ENCODE measurements at regions not wholly inside any gene's neighbourhood (a gene's known extent, or its start where the extent isn't known, plus 50 kb on each side); places are given as distances from the start of the nearest gene placed in this dataset.

DNA sequence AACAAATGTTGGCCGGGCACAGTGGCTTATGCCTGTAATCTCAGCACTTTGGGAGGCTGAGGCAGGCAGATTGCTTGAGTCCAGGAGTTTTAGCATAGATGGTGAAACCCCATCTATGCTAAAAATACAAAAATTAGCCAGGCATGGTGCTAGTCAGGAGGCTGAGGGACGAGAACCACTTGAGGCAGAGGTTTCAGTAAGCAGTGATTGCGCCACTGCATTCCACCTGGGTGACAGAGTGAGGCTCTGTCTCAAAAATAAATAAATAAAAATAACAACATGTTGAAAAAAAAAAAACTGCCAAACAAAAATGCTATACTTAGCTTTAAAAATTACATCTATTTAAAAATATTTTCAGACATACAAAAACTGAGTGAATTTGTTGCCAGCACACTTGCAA, 374.2 kb upstream of the SMIM31 start:
- Histone ChIP-seq H3K23ac (ENCODE audit: low read length) (no peak overlapping the region), H4K8ac (ENCODE audit: low read depth, low read length) (no peak overlapping the region), H3K27me3 (ENCODE audit: insufficient read depth, low read length, poor library complexity) (peaks cover 7% of the 10 kb centered on the region), H3K56ac (ENCODE audit: low read length) (no peak overlapping the region), H3K79me2 (ENCODE audit: control insufficient read depth, insufficient read depth, low read length) (no peaks in the 10 kb centered on the region), H3K79me1 (ENCODE audit: low read length) (no peaks in the 10 kb centered on the region), H3K4me2 (ENCODE audit: low read length) (no peak overlapping the region), H2BK5ac (ENCODE audit: low read length) (no peak overlapping the region), H3K27ac (ENCODE audit: low read depth, low read length) (no peak overlapping the region), H3K36me3 (ENCODE audit: control insufficient read depth, insufficient read depth, low read length) (no peaks in the 10 kb centered on the region), H2BK120ac (ENCODE audit: low read depth, low read length) (no peak overlapping the region), H4K5ac (ENCODE audit: low read length) (no peak overlapping the region), H3K4ac (ENCODE audit: low read depth, low read length) (no peak overlapping the region), H2AK5ac (ENCODE audit: low read length) (no peak overlapping the region), H3K18ac (ENCODE audit: low read length) (no peak overlapping the region), H3K9ac (ENCODE audit: low read length) (no peak overlapping the region), H3K4me1 (ENCODE audit: control insufficient read depth, low read depth, low read length) (no peaks in the 10 kb centered on the region), H3K4me3 (ENCODE audit: low read length) (no peak overlapping the region), H2BK15ac (replicated peaks; ENCODE audit: low read depth) (no peak overlapping the region)
- DNase-seq = peak; percentile 6
- WGBS (ENCODE audit: extremely low coverage, insufficient coverage, low lambda C conversion rate) = no CpG with 5 or more reads among the region's 3 CpGs

GRCh38 chr4:164381859-164382258, 372.1 kb upstream of the SMIM31 start:
- Histone ChIP-seq H3K9ac (ENCODE audit: low read length) (no peak overlapping the region), H3K4me1 (ENCODE audit: control insufficient read depth, low read depth, low read length) (no peaks in the 10 kb centered on the region), H3K23ac (ENCODE audit: low read length) (no peak overlapping the region), H3K79me1 (ENCODE audit: low read length) (no peaks in the 10 kb centered on the region), H3K4me3 (ENCODE audit: low read length) (no peak overlapping the region), H2AK5ac (ENCODE audit: low read length) (no peak overlapping the region), H3K79me2 (ENCODE audit: control insufficient read depth, insufficient read depth, low read length) (no peaks in the 10 kb centered on the region), H4K5ac (ENCODE audit: low read length) (no peak overlapping the region), H2BK120ac (ENCODE audit: low read depth, low read length) (no peak overlapping the region), H2BK5ac (ENCODE audit: low read length) (no peak overlapping the region), H3K56ac (ENCODE audit: low read length) (no peak overlapping the region), H3K18ac (ENCODE audit: low read length) (no peak overlapping the region), H3K27ac (ENCODE audit: low read depth, low read length) (no peak overlapping the region), H4K8ac (ENCODE audit: low read depth, low read length) (no peak overlapping the region), H3K4ac (ENCODE audit: low read depth, low read length) (no peak overlapping the region), H3K36me3 (ENCODE audit: control insufficient read depth, insufficient read depth, low read length) (no peaks in the 10 kb centered on the region), H2BK15ac (replicated peaks; ENCODE audit: low read depth) (no peak overlapping the region), H3K27me3 (ENCODE audit: insufficient read depth, low read length, poor library complexity) (peaks cover 7% of the 10 kb centered on the region), H3K4me2 (ENCODE audit: low read length) (no peak overlapping the region)
- DNase-seq = no peak
- no CpG with 5 or more reads among the region's 3 CpGs for WGBS (ENCODE audit: extremely low coverage, insufficient coverage, low lambda C conversion rate)

DNA sequence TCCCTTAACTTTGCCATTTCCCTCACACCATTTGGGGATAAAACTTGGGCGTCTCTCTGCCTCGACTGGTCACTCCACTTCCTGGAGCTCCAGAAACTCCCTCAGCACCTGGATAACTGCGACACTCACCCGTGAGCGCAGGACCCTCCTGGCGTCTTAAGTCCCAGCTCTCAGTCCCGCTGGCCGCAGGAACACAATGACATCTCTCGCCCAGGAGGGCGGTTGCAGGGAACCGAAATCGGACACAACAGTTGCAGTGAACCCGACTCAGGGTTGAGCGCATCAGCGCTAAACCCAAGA, 370.9 kb upstream of the SMIM31 start:
- H3K4ac ChIP-seq (ENCODE audit: low read depth, low read length) = no peak overlapping the region
- no CpG with 5 or more reads among the region's 15 CpGs for WGBS (ENCODE audit: extremely low coverage, insufficient coverage, low lambda C conversion rate)
- no peaks in the 10 kb centered on the region for H3K36me3 ChIP-seq (ENCODE audit: control insufficient read depth, insufficient read depth, low read length)
- H2BK120ac ChIP-seq (ENCODE audit: low read depth, low read length) = no peak overlapping the region
- no peak overlapping the region for H2BK15ac ChIP-seq (replicated peaks; ENCODE audit: low read depth)
- H4K8ac ChIP-seq (ENCODE audit: low read depth, low read length) = no peak overlapping the region
- H3K27me3 ChIP-seq (ENCODE audit: insufficient read depth, low read length, poor library complexity) = peaks cover 7% of the 10 kb centered on the region
- H3K79me2 ChIP-seq (ENCODE audit: control insufficient read depth, insufficient read depth, low read length) = no peaks in the 10 kb centered on the region
- no peak overlapping the region for H4K5ac ChIP-seq (ENCODE audit: low read length)
- no peak overlapping the region for H3K27ac ChIP-seq (ENCODE audit: low read depth, low read length)
- H3K23ac ChIP-seq (ENCODE audit: low read length) = no peak overlapping the region
- H3K4me3 ChIP-seq (ENCODE audit: low read length) = peak overlapping the region; percentile 57
- H3K9ac ChIP-seq (ENCODE audit: low read length) = peak overlapping the region; percentile 30
- no peak overlapping the region for H3K18ac ChIP-seq (ENCODE audit: low read length)
- H2AK5ac ChIP-seq (ENCODE audit: low read length) = no peak overlapping the region
- no peak overlapping the region for H2BK5ac ChIP-seq (ENCODE audit: low read length)
- H3K56ac ChIP-seq (ENCODE audit: low read length) = peak overlapping the region; percentile 71
- H3K4me2 ChIP-seq (ENCODE audit: low read length) = peak overlapping the region; percentile 98
- peak; percentile 62 for DNase-seq
- no peaks in the 10 kb centered on the region for H3K4me1 ChIP-seq (ENCODE audit: control insufficient read depth, low read depth, low read length)
- no peaks in the 10 kb centered on the region for H3K79me1 ChIP-seq (ENCODE audit: low read length)

GRCh38 chr4:164383358-164384220, 370.3 kb upstream of the SMIM31 start:
- Histone ChIP-seq H2BK5ac (ENCODE audit: low read length) (no peak overlapping the region), H3K4me1 (ENCODE audit: control insufficient read depth, low read depth, low read length) (no peaks in the 10 kb centered on the region), H3K79me2 (ENCODE audit: control insufficient read depth, insufficient read depth, low read length) (no peaks in the 10 kb centered on the region), H2BK120ac (ENCODE audit: low read depth, low read length) (no peak overlapping the region), H3K18ac (ENCODE audit: low read length) (no peak overlapping the region), H2AK5ac (ENCODE audit: low read length) (no peak overlapping the region), H4K8ac (ENCODE audit: low read depth, low read length) (no peak overlapping the region), H3K23ac (ENCODE audit: low read length) (no peak overlapping the region), H3K36me3 (ENCODE audit: control insufficient read depth, insufficient read depth, low read length) (no peaks in the 10 kb centered on the region), H3K27ac (ENCODE audit: low read depth, low read length) (no peak overlapping the region), H3K9ac (ENCODE audit: low read length) (peak overlapping the region; percentile 30), H2BK15ac (replicated peaks; ENCODE audit: low read depth) (no peak overlapping the region), H3K4me2 (ENCODE audit: low read length) (peak overlapping the region; percentile 98), H3K27me3 (ENCODE audit: insufficient read depth, low read length, poor library complexity) (peaks cover 7% of the 10 kb centered on the region), H3K56ac (ENCODE audit: low read length) (peak overlapping the region; percentile 71), H3K4me3 (ENCODE audit: low read length) (peak overlapping the region; percentile 57), H4K5ac (ENCODE audit: low read length) (no peak overlapping the region), H3K4ac (ENCODE audit: low read depth, low read length) (no peak overlapping the region), H3K79me1 (ENCODE audit: low read length) (no peaks in the 10 kb centered on the region)
- no CpG with 5 or more reads among the region's 65 CpGs for WGBS (ENCODE audit: extremely low coverage, insufficient coverage, low lambda C conversion rate)
- peak; percentile 62 for DNase-seq

DNA sequence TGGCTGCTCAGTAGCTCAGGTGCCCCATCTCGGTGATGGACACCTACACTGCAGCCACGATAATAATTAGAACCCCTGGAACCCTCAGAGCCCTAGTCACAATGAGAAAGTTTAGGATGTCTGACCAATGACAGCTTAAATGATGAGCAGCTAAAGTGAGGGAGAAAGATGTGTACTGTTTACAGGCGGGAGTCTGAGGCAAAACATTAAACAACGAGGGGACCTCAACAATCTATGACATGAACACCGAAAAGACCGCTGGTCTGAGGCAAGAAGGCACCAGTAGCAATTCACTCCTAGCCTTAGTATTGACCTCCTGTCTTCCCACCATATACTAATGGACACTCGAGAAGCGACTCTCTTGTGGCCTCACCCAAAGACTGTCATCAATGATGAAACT, 369.5 kb upstream of the SMIM31 start:
- H3K4me2 ChIP-seq (ENCODE audit: low read length) = no peak overlapping the region
- no peak overlapping the region for H3K23ac ChIP-seq (ENCODE audit: low read length)
- H3K27ac ChIP-seq (ENCODE audit: low read depth, low read length) = no peak overlapping the region
- H3K27me3 ChIP-seq (ENCODE audit: insufficient read depth, low read length, poor library complexity) = peaks cover 7% of the 10 kb centered on the region
- H2BK120ac ChIP-seq (ENCODE audit: low read depth, low read length) = no peak overlapping the region
- H3K4me3 ChIP-seq (ENCODE audit: low read length) = no peak overlapping the region
- H2BK5ac ChIP-seq (ENCODE audit: low read length) = no peak overlapping the region
- no peaks in the 10 kb centered on the region for H3K36me3 ChIP-seq (ENCODE audit: control insufficient read depth, insufficient read depth, low read length)
- H3K79me1 ChIP-seq (ENCODE audit: low read length) = no peaks in the 10 kb centered on the region
- WGBS (ENCODE audit: extremely low coverage, insufficient coverage, low lambda C conversion rate) = no CpG with 5 or more reads among the region's 8 CpGs
- no peak for DNase-seq
- no peak overlapping the region for H3K56ac ChIP-seq (ENCODE audit: low read length)
- no peak overlapping the region for H2AK5ac ChIP-seq (ENCODE audit: low read length)
- no peak overlapping the region for H3K18ac ChIP-seq (ENCODE audit: low read length)
- no peaks in the 10 kb centered on the region for H3K79me2 ChIP-seq (ENCODE audit: control insufficient read depth, insufficient read depth, low read length)
- no peaks in the 10 kb centered on the region for H3K4me1 ChIP-seq (ENCODE audit: control insufficient read depth, low read depth, low read length)
- H4K8ac ChIP-seq (ENCODE audit: low read depth, low read length) = no peak overlapping the region
- no peak overlapping the region for H3K4ac ChIP-seq (ENCODE audit: low read depth, low read length)
- no peak overlapping the region for H4K5ac ChIP-seq (ENCODE audit: low read length)
- no peak overlapping the region for H2BK15ac ChIP-seq (replicated peaks; ENCODE audit: low read depth)
- no peak overlapping the region for H3K9ac ChIP-seq (ENCODE audit: low read length)

- H3K27me3 ChIP-seq (ENCODE audit: insufficient read depth, low read length, poor library complexity) = no peaks in the 10 kb centered on the region
- H2AK5ac ChIP-seq (ENCODE audit: low read length) = no peak overlapping the region
- H3K4me1 ChIP-seq (ENCODE audit: control insufficient read depth, low read depth, low read length) = no peaks in the 10 kb centered on the region
- no peak overlapping the region for H3K4me2 ChIP-seq (ENCODE audit: low read length)
- H3K27ac ChIP-seq (ENCODE audit: low read depth, low read length) = no peak overlapping the region
- no peak overlapping the region for H2BK120ac ChIP-seq (ENCODE audit: low read depth, low read length)
- H2BK15ac ChIP-seq (replicated peaks; ENCODE audit: low read depth) = no peak overlapping the region
- H3K79me2 ChIP-seq (ENCODE audit: control insufficient read depth, insufficient read depth, low read length) = no peaks in the 10 kb centered on the region
- H3K79me1 ChIP-seq (ENCODE audit: low read length) = no peaks in the 10 kb centered on the region
- H3K4ac ChIP-seq (ENCODE audit: low read depth, low read length) = no peak overlapping the region
- H4K8ac ChIP-seq (ENCODE audit: low read depth, low read length) = no peak overlapping the region
- no peak overlapping the region for H3K18ac ChIP-seq (ENCODE audit: low read length)
- WGBS (ENCODE audit: extremely low coverage, insufficient coverage, low lambda C conversion rate) = no CpG with 5 or more reads among the region's 4 CpGs
- no peak overlapping the region for H3K4me3 ChIP-seq (ENCODE audit: low read length)
- H2BK5ac ChIP-seq (ENCODE audit: low read length) = no peak overlapping the region
- H3K56ac ChIP-seq (ENCODE audit: low read length) = no peak overlapping the region
- no peak overlapping the region for H3K9ac ChIP-seq (ENCODE audit: low read length)
- peak; percentile 11 for DNase-seq
- H3K23ac ChIP-seq (ENCODE audit: low read length) = no peak overlapping the region
- H3K36me3 ChIP-seq (ENCODE audit: control insufficient read depth, insufficient read depth, low read length) = no peaks in the 10 kb centered on the region
- no peak overlapping the region for H4K5ac ChIP-seq (ENCODE audit: low read length)
These were observed 357.5 kb upstream of the SMIM31 start for GRCh38 chr4:164396439-164396838.
